RPMI8226 (cell line): ENCODE measurements at regions not wholly inside any gene's neighbourhood (a gene's known extent, or its start where the extent isn't known, plus 50 kb on each side); places are given as distances from the start of the nearest gene placed in this dataset.
A peak's percentile ranks its signal among the peaks of the same experiment; 100 is the strongest.
"Not testable (repeated sequence)": the region's sequence is repeated elsewhere in the genome, so short reads cannot be mapped to it uniquely, and the experiment has no call there.

Experiments
- DNase-seq: peaks from one replicate; pipeline ENCODE4 v3.0.0-alpha.2; 2015

GRCh38 chr11:134612140-134613030 lies 200.3 kb upstream of the B3GAT1 start:
- no peak for DNase-seq

- DNase-seq, result no peak
These were observed 199.5 kb upstream of the B3GAT1 start for GRCh38 chr11:134611537-134611936.

- no peak for DNase-seq
These were observed 198.3 kb upstream of the B3GAT1 start for GRCh38 chr11:134610116-134610910.

- no peak for DNase-seq
These were observed 197.5 kb upstream of the B3GAT1 start for GRCh38 chr11:134609361-134610115.

GRCh38 chr11:134607963-134608750 lies 196.1 kb upstream of the B3GAT1 start:
- no peak for DNase-seq

GRCh38 chr11:134606251-134606650 lies 194.2 kb upstream of the B3GAT1 start:
- no peak for DNase-seq

- no peak for DNase-seq
These were observed 192.8 kb upstream of the B3GAT1 start for GRCh38 chr11:134604886-134605285.

GRCh38 chr11:134599299-134599771 lies 187.3 kb upstream of the B3GAT1 start:
- DNase-seq, result no peak

GRCh38 chr11:134598368-134598767 lies 186.3 kb upstream of the B3GAT1 start:
- no peak for DNase-seq

- no peak for DNase-seq
These were observed 185.4 kb upstream of the B3GAT1 start for GRCh38 chr11:134597452-134597851.

GRCh38 chr11:134596404-134596803 lies 184.4 kb upstream of the B3GAT1 start:
- no peak for DNase-seq

GRCh38 chr11:134592391-134592990 lies 180.4 kb upstream of the B3GAT1 start:
- peak; percentile 36 for DNase-seq

GRCh38 chr11:134591338-134591737 lies 179.3 kb upstream of the B3GAT1 start:
- no peak for DNase-seq

GRCh38 chr11:134589129-134589528 lies 177.1 kb upstream of the B3GAT1 start:
- DNase-seq, result no peak

- DNase-seq, result not testable (repeated sequence)
These were observed 176.5 kb upstream of the B3GAT1 start for GRCh38 chr11:134588460-134589110.

GRCh38 chr11:134587345-134587744 lies 175.3 kb upstream of the B3GAT1 start:
- no peak for DNase-seq

GRCh38 chr11:134586726-134587125 lies 174.7 kb upstream of the B3GAT1 start:
- DNase-seq, result no peak

GRCh38 chr11:134585666-134586610 lies 173.9 kb upstream of the B3GAT1 start:
- DNase-seq, result no peak

GRCh38 chr11:134584706-134585445 lies 172.8 kb upstream of the B3GAT1 start:
- peak; percentile 53 for DNase-seq
